HepG2 (cell line): ENCODE measurements at regions not wholly inside any gene's neighbourhood (a gene's known extent, or its start where the extent isn't known, plus 50 kb on each side); places are given as distances from the start of the nearest gene placed in this dataset.

ENCODE experiments used
- DDIT3 ChIP-seq: sonication (generic); formaldehyde crosslinking; IDR thresholded peaks from 2 replicates; pipeline ENCODE4 v1.4.0; 2020; ENCODE audit warnings: mild to moderate bottlenecking, missing genetic modification reagents
- EP300 ChIP-seq, 3 experiments: sonication (generic) in 1 of 3; formaldehyde crosslinking in 1 of 3; IDR thresholded peaks; 2 replicates each; pipeline versions ENCODE4 v1.5.1 to v1.6.1; 2011 to 2020; ENCODE audit warnings: low read depth in 2 of 3, low read length in 2 of 3, borderline replicate concordance in 1 of 3, improper control_type of control experiment in 1 of 3, mild to moderate bottlenecking in 1 of 3, missing genetic modification reagents in 1 of 3, moderate library complexity in 1 of 3
- HOXA9 ChIP-seq: sonication (generic); formaldehyde crosslinking; IDR thresholded peaks from 2 replicates; pipeline ENCODE4 v1.8.1; 2022; ENCODE audit warnings: missing genetic modification reagents, mild to moderate bottlenecking, moderate library complexity, borderline replicate concordance
- KLF9 ChIP-seq: IDR thresholded peaks from 2 replicates; pipeline ENCODE4 v1.6.1; 2016; ENCODE audit warnings: low read depth
- MAFG ChIP-seq: sonication (generic); formaldehyde crosslinking; IDR thresholded peaks from 2 replicates; pipeline ENCODE4 v1.5.1; 2020; ENCODE audit warnings: mild to moderate bottlenecking, missing genetic modification reagents
- MXD4 ChIP-seq: IDR thresholded peaks from 2 replicates; pipeline ENCODE4 v1.6.1; 2016; ENCODE audit warnings: mild to moderate bottlenecking, missing biosample characterization, missing genetic modification reagents
- RBM39 ChIP-seq: fragments of 200-400 bp; formaldehyde crosslinking; IDR thresholded peaks from one replicate; pipeline ENCODE4 v1.6.1; 2018; ENCODE audit warnings: antibody characterized with exemption, mild to moderate bottlenecking, low read depth, low read length; ENCODE audit not compliant: poor library complexity, severe bottlenecking
- RELA ChIP-seq: sonication (generic); formaldehyde crosslinking; IDR thresholded peaks from 2 replicates; pipeline ENCODE4 v1.4.0; 2020; ENCODE audit warnings: missing genetic modification reagents
- REPIN1 ChIP-seq: sonication (generic); formaldehyde crosslinking; IDR thresholded peaks from 2 replicates; pipeline ENCODE4 v1.8.0; 2022; ENCODE audit warnings: missing genetic modification reagents, low read depth, mild to moderate bottlenecking, borderline replicate concordance
- TRIM24 ChIP-seq: sonication (generic); formaldehyde crosslinking; IDR thresholded peaks from 2 replicates; pipeline ENCODE4 v1.8.0; 2022; ENCODE audit warnings: mild to moderate bottlenecking, missing genetic modification reagents
- ZNF296 ChIP-seq: sonication (generic); formaldehyde crosslinking; conservative IDR thresholded peaks from 2 replicates; pipeline ENCODE4 v1.5.0; 2020; ENCODE audit warnings: mild to moderate bottlenecking, missing genetic modification reagents
- ZNF644 ChIP-seq: IDR thresholded peaks from 2 replicates; pipeline ENCODE4 v1.6.1; 2016; ENCODE audit warnings: low read depth

DNA sequence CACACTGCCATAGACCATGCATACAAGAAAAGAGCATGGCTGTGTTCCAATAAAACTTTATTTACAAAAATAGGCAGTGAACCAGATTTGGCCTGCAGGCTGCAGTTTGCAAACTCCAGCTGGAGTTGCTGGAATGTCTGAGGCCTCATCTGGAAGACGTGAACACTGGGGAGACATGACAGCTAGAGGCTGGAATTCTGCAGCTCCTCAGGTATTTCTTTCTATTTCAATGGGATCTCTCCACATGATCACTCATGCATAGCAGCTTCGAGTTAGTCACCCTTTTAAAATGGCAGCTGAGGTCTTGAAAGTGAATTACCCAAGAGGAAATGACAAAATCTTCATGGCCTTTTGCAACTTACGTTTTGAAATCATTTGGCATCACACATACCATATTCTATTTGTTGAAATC is 52.6 kb upstream of the BET1 start:
- TF ChIP-seq RELA, result no peak
- TF ChIP-seq EP300 (IDR thresholded peaks at IDR 0.05; ENCODE audit: low read depth in 2 of 2, low read length in 2 of 2), result no peak
- TF ChIP-seq EP300 (CRISPR knock-in tag; IDR thresholded peaks at IDR 0.05; ENCODE audit: borderline replicate concordance), result no peak
- no peak for TF ChIP-seq TRIM24 (CRISPR knock-in tag)
- TF ChIP-seq DDIT3, result no peak
- TF ChIP-seq RBM39, result no peak
- no peak for TF ChIP-seq ZNF644 (CRISPR knock-in tag)
- no peak for TF ChIP-seq KLF9
- no peak for TF ChIP-seq REPIN1 (CRISPR knock-in tag)
- no peak for TF ChIP-seq MXD4 (CRISPR knock-in tag)
- TF ChIP-seq HOXA9 (CRISPR knock-in tag), result no peak
- TF ChIP-seq MAFG (CRISPR knock-in tag), result no peak
- no peak for TF ChIP-seq ZNF296
